HCT116 (cell line): ENCODE measurements at regions not wholly inside any gene's neighbourhood (a gene's known extent, or its start where the extent isn't known, plus 50 kb on each side); places are given as distances from the start of the nearest gene placed in this dataset.

Experiments used
- ATAC-seq: fragments of 200-7000 bp; cut with Tn5 transposase; 2 replicates; pipeline ENCODE4 v1.9.1; 2020; ENCODE audit warnings: mild to moderate bottlenecking, moderate library complexity
- BruUV-seq: library from RNA; stranded (reverse); fragments of 400-500 nt; replicated peaks from 2 replicates; lab custom pipeline; 2021; lab: Mats Ljungman, UMichigan
- CTCF ChIA-PET: fragments of 300-600 bp; sonication (Branson Sonifier 250); formaldehyde crosslinking; loops from one replicate; lab custom pipeline; 2021; ENCODE audit warnings: antibody characterized with exemption; lab: Charles Lee
- POLR2A ChIA-PET: fragments of 300-600, 350-600 bp; sonication (Branson Sonifier 250); formaldehyde crosslinking; loops from one replicate; lab custom pipeline; 2021; ENCODE audit warnings: antibody characterized with exemption; lab: Charles Lee
- RAD21 ChIA-PET, 2 experiments: fragments of 300-600 bp; sonication (Branson Sonifier 250); formaldehyde crosslinking; loops; one replicate each; lab custom pipeline; 2023; ENCODE audit warnings: low total read pairs in 2 of 2; ENCODE audit not compliant: uncharacterized antibody in 2 of 2, unreplicated experiment in 2 of 2, low non-redundant PET in 1 of 2; lab: Charles Lee
- DNase-seq: peaks from one replicate; pipeline ENCODE4 v3.0.0-alpha.2; 2010; ENCODE audit warnings: low read depth, low spot score
- H2AFZ ChIP-seq: fragments of 200-600 bp; shearing (Covaris generic), sonication (generic); 2 replicates; pipeline ENCODE4 v1.6.1; 2017; ENCODE audit warnings: low read depth, mixed run types, mixed read lengths, antibody characterized with exemption, low read length; ENCODE audit not compliant: poor library complexity, severe bottlenecking
- H3K27ac ChIP-seq: 2 replicates; pipeline ENCODE4 v1.5.1; 2012; ENCODE audit warnings: low read depth, low read length
- H3K27me3 ChIP-seq: fragments of 200-600 bp; sonication (generic); 2 replicates; pipeline ENCODE4 v1.6.1; 2016; ENCODE audit warnings: mixed run types, low read length, mixed read lengths; ENCODE audit not compliant: insufficient read depth
- H3K36me3 ChIP-seq, 2 experiments: fragments of 200-500 bp in 1 of 2; fragments of 200-600 bp in 1 of 2; sonication (Bioruptor generic) in 1 of 2; sonication (generic) in 1 of 2; 2 replicates each; pipeline versions ENCODE4 v1.5.1 to v1.6.1; 2014 to 2016; ENCODE audit warnings: low read length in 2 of 2, inconsistent platforms in 1 of 2, mixed read lengths in 1 of 2, mixed run types in 1 of 2; ENCODE audit not compliant: insufficient read depth in 2 of 2, control insufficient read depth in 1 of 2
- H3K4me1 ChIP-seq, 2 experiments: fragments of 200-600 bp in 1 of 2; sonication (generic) in 1 of 2; 2 replicates each; pipeline versions ENCODE4 v1.5.1 to v1.6.1; 2012 to 2017; ENCODE audit warnings: low read length in 2 of 2, inconsistent platforms in 1 of 2, mild to moderate bottlenecking in 1 of 2, mixed read lengths in 1 of 2, mixed run types in 1 of 2, moderate library complexity in 1 of 2; ENCODE audit not compliant: insufficient read depth in 2 of 2, control insufficient read depth in 1 of 2
- H3K4me2 ChIP-seq: fragments of 200-600 bp; sonication (generic); 2 replicates; pipeline ENCODE4 v1.6.1; 2017; ENCODE audit warnings: mixed run types, low read length, mixed read lengths
- H3K4me3 ChIP-seq, 2 experiments: fragments of 200-600 bp in 1 of 2; sonication (generic) in 1 of 2; replicated peaks in 1 of 2; 2 replicates each; pipeline ENCODE4 v1.5.1; 2011 to 2016; ENCODE audit warnings: low read length in 2 of 2, control low read depth in 1 of 2, low read depth in 1 of 2, mild to moderate bottlenecking in 1 of 2, mixed read lengths in 1 of 2, mixed run types in 1 of 2
- H3K79me2 ChIP-seq: fragments of 200-600 bp; sonication (generic); 2 replicates; pipeline ENCODE4 v1.6.1; 2017; ENCODE audit warnings: mild to moderate bottlenecking, mixed run types, low read length, moderate library complexity, mixed read lengths; ENCODE audit not compliant: insufficient read depth
- H3K9ac ChIP-seq: fragments of 200-600 bp; sonication (generic); 2 replicates; pipeline ENCODE4 v1.6.1; 2016; ENCODE audit warnings: low read length, mixed read lengths
- H3K9me2 ChIP-seq: fragments of 200-600 bp; sonication (generic), shearing (Covaris generic); 2 replicates; pipeline ENCODE4 v1.6.1; 2017; ENCODE audit warnings: mixed run types, mild to moderate bottlenecking, moderate library complexity; ENCODE audit not compliant: insufficient read depth
- H3K9me3 ChIP-seq, 2 experiments: fragments of 200-500 bp in 1 of 2; fragments of 200-600 bp in 1 of 2; sonication (Bioruptor generic) in 1 of 2; sonication (generic) in 1 of 2; 2 replicates each; pipeline ENCODE4 v1.6.1; 2014 to 2017; ENCODE audit warnings: low read length in 2 of 2, mixed read lengths in 2 of 2, inconsistent platforms in 1 of 2, low read depth in 1 of 2, mild to moderate bottlenecking in 1 of 2, mixed run types in 1 of 2, moderate library complexity in 1 of 2; ENCODE audit not compliant: control insufficient read depth in 1 of 2, insufficient read depth in 1 of 2
- H4K20me1 ChIP-seq: fragments of 200-600 bp; sonication (generic), shearing (Covaris generic); 2 replicates; pipeline ENCODE4 v1.6.1; 2017; ENCODE audit warnings: mixed run types, mild to moderate bottlenecking, moderate library complexity; ENCODE audit not compliant: insufficient read depth
- CBX3 ChIP-seq: IDR thresholded peaks from 2 replicates; pipeline ENCODE4 v1.6.1; 2012; ENCODE audit warnings: low read depth
- EGR1 ChIP-seq: IDR thresholded peaks from 2 replicates; pipeline ENCODE4 v1.6.1; 2012; ENCODE audit warnings: low read depth
- ELF1 ChIP-seq: IDR thresholded peaks from 2 replicates; pipeline ENCODE4 v1.6.1; 2012; ENCODE audit warnings: low read depth, borderline replicate concordance
- EZH2 ChIP-seq: fragments of 200-600 bp; sonication (generic); IDR thresholded peaks from 2 replicates; pipeline ENCODE4 v1.6.1; 2017; ENCODE audit warnings: antibody characterized with exemption, mixed run types
- EZH2phosphoT487 ChIP-seq: fragments of 200-600 bp; IDR thresholded peaks from 2 replicates; pipeline ENCODE4 v1.6.1; 2018; ENCODE audit warnings: antibody characterized with exemption, borderline replicate concordance
- FOSL1 ChIP-seq: IDR thresholded peaks from 2 replicates; pipeline ENCODE4 v1.6.1; 2012; ENCODE audit warnings: low read depth
- JUND ChIP-seq: IDR thresholded peaks from 2 replicates; pipeline ENCODE4 v1.6.1; 2012
- POLR2A ChIP-seq: IDR thresholded peaks from 2 replicates; pipeline ENCODE4 v1.7.0; 2011; ENCODE audit warnings: borderline replicate concordance; ENCODE audit not compliant: insufficient read depth, insufficient read length; ENCODE audit errors: extremely low read depth
- POLR2AphosphoS5 ChIP-seq: IDR thresholded peaks from 2 replicates; pipeline ENCODE4 v1.6.1; 2011; ENCODE audit warnings: mild to moderate bottlenecking, low read depth, low read length, moderate library complexity
- SIN3A ChIP-seq: IDR thresholded peaks from 2 replicates; pipeline ENCODE4 v1.6.1; 2012; ENCODE audit warnings: low read depth
- SRF ChIP-seq: IDR thresholded peaks from 2 replicates; pipeline ENCODE4 v1.6.1; 2012; ENCODE audit warnings: low read depth
- ZFX ChIP-seq: fragments of 450-650 bp; IDR thresholded peaks from 2 replicates; pipeline ENCODE4 v1.6.1; 2017
- ZNF274 ChIP-seq: fragments of 200-500 bp; sonication (Bioruptor generic); IDR thresholded peaks from 2 replicates; pipeline ENCODE4 v1.6.1; 2014; ENCODE audit warnings: mild to moderate bottlenecking, low read depth, low read length, inconsistent platforms
- intact Hi-C: fragments of 100-400 bp; cut with micrococcal nuclease; formaldehyde crosslinking; loops from 2 replicates; pipeline ENCODE4 v1.10.0; 2022
- TF ChIP-seq, protein P1 (sequence below): IDR thresholded peaks from 2 replicates; pipeline ENCODE4 v1.6.1; 2012
- TF ChIP-seq, protein P2 (sequence below): IDR thresholded peaks from 2 replicates; pipeline ENCODE4 v1.6.1; 2011; ENCODE audit warnings: mild to moderate bottlenecking, low read length, moderate library complexity; ENCODE audit not compliant: insufficient replicate concordance; ENCODE audit errors: extremely low read depth
- TF ChIP-seq, protein P3 (sequence below): IDR thresholded peaks from 2 replicates; pipeline ENCODE4 v1.6.1; 2012
- TF ChIP-seq, protein P4 (sequence below): IDR thresholded peaks from 2 replicates; pipeline ENCODE4 v1.6.1; 2012; ENCODE audit warnings: low read depth

DNA sequence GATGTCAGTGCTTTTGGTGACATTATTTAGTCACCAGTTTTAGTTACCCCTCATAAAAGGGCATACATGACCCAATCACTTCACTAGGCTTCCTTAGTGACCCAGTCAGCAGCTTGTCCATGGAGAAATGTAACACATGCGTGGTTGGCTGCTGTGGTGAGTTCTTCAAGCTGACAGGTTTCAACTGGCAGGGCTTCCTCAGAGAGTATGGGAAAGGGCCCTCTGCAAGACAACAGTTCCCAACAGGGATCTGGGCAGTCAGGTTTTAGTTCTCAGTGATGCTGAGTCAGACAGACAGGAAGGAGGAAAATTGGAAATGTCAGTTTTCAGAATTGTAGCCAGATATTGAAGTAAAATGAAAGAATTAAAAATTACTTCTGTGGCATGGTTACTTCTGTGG is 282.5 kb downstream of the TBL1XR1 start:
- H3K9me3 ChIP-seq = no peaks in the 10 kb centered on the region
- no TSS peak for BruUV-seq
- CTCF ChIA-PET = no interaction called here
- POLR2A ChIA-PET = no interaction called here
- H4K20me1 ChIP-seq = no peaks in the 10 kb centered on the region
- H2AFZ ChIP-seq = no peak overlapping the region
- RAD21 ChIA-PET = no interaction called here
- TF ChIP-seq POLR2AphosphoS5 (no peak), POLR2A (no peak), SRF (no peak), EZH2phosphoT487 (no peak), SIN3A (no peak)
- TF ChIP-seq, protein P1, sequence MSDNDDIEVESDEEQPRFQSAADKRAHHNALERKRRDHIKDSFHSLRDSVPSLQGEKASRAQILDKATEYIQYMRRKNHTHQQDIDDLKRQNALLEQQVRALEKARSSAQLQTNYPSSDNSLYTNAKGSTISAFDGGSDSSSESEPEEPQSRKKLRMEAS = no peak
- ATAC-seq (no peak), DNase-seq (no peak)
- no peaks in the 10 kb centered on the region for H3K27me3 ChIP-seq
- H3K4me1 ChIP-seq = peaks cover 19 to 31% of the 10 kb centered on the region in 2 experiments
- no peak overlapping the region for H3K4me3 ChIP-seq
- H3K9ac ChIP-seq = no peak overlapping the region
- no peak overlapping the region for H3K27ac ChIP-seq
- H3K79me2 ChIP-seq = no peaks in the 10 kb centered on the region
- intact Hi-C loops = no loop called here
- H3K9me2 ChIP-seq = no peaks in the 10 kb centered on the region
- H3K4me2 ChIP-seq = no peak overlapping the region
- no peaks in the 10 kb centered on the region for H3K36me3 ChIP-seq

DNA sequence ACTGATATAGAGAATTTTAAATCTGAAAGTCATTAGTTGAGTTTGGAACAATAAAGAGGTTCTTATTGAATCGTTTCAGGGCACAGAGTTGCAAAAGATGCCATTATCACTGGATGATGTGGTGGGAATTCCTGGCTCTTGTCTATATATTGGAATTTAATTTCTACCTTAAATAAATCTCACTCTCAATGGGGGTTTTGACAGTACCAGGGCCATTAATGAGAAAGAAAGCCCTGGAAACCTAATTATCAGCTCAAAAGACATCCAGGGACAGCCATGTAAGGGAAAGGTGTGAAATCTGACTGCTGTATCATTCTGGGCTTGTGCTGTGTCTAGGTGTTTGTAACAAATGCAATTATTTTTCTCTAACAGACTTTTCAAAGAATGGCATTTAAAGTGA is 285.7 kb downstream of the TBL1XR1 start:
- Histone ChIP-seq H4K20me1 (no peaks in the 10 kb centered on the region), H2AFZ (no peak overlapping the region), H3K36me3 (no peaks in the 10 kb centered on the region), H3K27ac (no peak overlapping the region), H3K27me3 (no peaks in the 10 kb centered on the region), H3K4me1 (peaks cover 10 to 14% of the 10 kb centered on the region in 2 experiments), H3K9ac (no peak overlapping the region), H3K9me2 (no peaks in the 10 kb centered on the region), H3K4me3 (no peak overlapping the region), H3K4me2 (no peak overlapping the region), H3K79me2 (no peaks in the 10 kb centered on the region), H3K9me3 (no peaks in the 10 kb centered on the region)
- ATAC-seq (no peak), DNase-seq (no peak)
- BruUV-seq = no TSS peak
- ChIA-PET CTCF (no interaction called here), POLR2A (no interaction called here), RAD21 (no interaction called here)
- TF ChIP-seq CBX3 (no peak), JUND (no peak), SRF (no peak), EZH2 (no peak), EZH2phosphoT487 (no peak), ZFX (no peak), EGR1 (no peak), FOSL1 (no peak), ELF1 (no peak), ZNF274 (no peak)
- TF ChIP-seq, protein P2, sequence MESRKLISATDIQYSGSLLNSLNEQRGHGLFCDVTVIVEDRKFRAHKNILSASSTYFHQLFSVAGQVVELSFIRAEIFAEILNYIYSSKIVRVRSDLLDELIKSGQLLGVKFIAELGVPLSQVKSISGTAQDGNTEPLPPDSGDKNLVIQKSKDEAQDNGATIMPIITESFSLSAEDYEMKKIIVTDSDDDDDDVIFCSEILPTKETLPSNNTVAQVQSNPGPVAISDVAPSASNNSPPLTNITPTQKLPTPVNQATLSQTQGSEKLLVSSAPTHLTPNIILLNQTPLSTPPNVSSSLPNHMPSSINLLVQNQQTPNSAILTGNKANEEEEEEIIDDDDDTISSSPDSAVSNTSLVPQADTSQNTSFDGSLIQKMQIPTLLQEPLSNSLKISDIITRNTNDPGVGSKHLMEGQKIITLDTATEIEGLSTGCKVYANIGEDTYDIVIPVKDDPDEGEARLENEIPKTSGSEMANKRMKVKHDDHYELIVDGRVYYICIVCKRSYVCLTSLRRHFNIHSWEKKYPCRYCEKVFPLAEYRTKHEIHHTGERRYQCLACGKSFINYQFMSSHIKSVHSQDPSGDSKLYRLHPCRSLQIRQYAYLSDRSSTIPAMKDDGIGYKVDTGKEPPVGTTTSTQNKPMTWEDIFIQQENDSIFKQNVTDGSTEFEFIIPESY = no peak
- TF ChIP-seq, protein P3, sequence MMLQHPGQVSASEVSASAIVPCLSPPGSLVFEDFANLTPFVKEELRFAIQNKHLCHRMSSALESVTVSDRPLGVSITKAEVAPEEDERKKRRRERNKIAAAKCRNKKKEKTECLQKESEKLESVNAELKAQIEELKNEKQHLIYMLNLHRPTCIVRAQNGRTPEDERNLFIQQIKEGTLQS = no peak
- TF ChIP-seq, protein P4, sequence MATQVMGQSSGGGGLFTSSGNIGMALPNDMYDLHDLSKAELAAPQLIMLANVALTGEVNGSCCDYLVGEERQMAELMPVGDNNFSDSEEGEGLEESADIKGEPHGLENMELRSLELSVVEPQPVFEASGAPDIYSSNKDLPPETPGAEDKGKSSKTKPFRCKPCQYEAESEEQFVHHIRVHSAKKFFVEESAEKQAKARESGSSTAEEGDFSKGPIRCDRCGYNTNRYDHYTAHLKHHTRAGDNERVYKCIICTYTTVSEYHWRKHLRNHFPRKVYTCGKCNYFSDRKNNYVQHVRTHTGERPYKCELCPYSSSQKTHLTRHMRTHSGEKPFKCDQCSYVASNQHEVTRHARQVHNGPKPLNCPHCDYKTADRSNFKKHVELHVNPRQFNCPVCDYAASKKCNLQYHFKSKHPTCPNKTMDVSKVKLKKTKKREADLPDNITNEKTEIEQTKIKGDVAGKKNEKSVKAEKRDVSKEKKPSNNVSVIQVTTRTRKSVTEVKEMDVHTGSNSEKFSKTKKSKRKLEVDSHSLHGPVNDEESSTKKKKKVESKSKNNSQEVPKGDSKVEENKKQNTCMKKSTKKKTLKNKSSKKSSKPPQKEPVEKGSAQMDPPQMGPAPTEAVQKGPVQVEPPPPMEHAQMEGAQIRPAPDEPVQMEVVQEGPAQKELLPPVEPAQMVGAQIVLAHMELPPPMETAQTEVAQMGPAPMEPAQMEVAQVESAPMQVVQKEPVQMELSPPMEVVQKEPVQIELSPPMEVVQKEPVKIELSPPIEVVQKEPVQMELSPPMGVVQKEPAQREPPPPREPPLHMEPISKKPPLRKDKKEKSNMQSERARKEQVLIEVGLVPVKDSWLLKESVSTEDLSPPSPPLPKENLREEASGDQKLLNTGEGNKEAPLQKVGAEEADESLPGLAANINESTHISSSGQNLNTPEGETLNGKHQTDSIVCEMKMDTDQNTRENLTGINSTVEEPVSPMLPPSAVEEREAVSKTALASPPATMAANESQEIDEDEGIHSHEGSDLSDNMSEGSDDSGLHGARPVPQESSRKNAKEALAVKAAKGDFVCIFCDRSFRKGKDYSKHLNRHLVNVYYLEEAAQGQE = no peak
- intact Hi-C loops = no loop called here
